ENCODE measurements at regions not wholly inside any gene's neighbourhood (a gene's known extent, or its start where the extent isn't known, plus 50 kb on each side); places are given as distances from the start of the nearest gene placed in this dataset.
"Not testable (repeated sequence)": the region's sequence is repeated elsewhere in the genome, so short reads cannot be mapped to it uniquely, and the experiment has no call there.

DNA sequence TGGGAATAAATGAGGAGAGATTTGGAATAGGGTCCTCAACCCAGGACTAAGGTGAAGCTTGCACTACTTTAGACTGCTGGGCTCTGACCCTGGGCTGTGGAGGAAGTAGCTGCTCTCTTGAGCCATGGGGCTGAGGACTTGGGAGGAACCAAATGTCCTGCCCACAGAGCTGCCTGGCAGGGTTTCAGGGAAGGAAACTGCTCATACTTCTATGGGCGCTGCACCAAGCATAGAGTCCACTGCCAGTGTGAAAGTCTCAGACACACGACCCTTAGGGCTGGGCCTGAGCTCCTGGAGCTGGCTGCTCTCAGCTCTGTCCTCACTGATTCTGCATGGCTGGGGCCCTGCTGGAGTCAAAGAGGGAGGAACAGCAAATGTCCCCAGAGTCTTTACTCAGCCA, 461.7 kb downstream of the RPIA start:
- DNase-seq = not testable (repeated sequence)

DNA sequence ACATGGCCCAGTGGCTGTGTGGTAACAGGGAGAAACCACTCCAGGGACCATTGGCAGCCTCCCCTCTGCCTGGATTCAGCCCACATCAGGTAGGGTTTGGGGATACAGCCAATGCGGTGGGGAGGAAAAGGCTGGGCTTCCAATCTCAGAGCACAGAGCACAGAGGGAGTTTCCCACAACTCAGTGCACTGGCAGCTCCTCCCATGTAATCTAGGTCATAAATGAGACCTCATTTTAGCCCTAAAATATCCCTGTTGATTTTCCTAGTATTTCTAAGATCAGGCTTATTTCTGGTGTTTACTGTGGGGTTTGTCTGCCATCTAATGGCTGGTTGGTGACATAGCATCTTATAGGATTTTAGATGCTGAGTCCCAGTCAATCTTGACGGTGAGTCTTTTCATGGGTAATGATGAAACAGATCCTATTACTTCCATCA, 462.8 kb downstream of the RPIA start:
- DNase-seq = not testable (repeated sequence)

DNA sequence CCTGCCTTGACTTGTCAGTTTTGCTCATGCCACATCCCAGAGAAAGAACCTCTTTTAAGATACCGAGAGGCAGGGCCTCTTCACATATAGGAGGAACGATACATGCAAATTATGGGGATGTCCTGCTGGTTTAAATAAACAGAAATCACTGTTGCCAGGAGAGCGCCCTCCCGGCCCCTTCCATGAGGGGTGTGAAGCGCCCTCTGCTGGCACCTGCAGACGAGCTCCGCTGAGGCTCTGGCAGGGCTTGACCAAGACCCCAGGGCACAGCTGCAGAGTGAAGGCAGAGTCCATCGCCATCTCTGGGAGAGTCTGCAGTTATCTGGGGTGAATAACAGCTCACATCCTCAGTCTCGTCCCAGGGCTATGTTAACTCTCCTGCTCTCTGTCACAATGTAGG, 468.8 kb downstream of the RPIA start:
- DNase-seq = not testable (repeated sequence)

DNA sequence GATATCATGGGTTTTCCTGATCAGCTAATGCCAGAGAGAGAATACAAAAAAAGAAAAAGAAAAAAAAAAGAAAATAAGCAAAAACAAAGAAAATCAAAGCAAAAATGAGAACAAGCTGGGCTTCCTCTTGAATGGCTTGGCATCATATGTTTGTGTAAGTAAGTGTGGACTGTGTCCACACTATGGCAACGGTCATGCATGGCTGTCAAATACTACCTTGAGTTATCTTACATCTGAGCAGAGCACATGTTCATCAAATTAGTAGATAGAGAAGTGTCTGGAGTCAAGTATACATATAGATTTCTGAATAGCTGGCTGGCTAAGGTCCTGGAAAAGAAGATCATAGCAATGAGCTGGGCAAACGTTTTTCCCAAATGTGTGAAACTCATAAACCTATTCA, 470.2 kb downstream of the RPIA start:
- not testable (repeated sequence) for DNase-seq

DNA sequence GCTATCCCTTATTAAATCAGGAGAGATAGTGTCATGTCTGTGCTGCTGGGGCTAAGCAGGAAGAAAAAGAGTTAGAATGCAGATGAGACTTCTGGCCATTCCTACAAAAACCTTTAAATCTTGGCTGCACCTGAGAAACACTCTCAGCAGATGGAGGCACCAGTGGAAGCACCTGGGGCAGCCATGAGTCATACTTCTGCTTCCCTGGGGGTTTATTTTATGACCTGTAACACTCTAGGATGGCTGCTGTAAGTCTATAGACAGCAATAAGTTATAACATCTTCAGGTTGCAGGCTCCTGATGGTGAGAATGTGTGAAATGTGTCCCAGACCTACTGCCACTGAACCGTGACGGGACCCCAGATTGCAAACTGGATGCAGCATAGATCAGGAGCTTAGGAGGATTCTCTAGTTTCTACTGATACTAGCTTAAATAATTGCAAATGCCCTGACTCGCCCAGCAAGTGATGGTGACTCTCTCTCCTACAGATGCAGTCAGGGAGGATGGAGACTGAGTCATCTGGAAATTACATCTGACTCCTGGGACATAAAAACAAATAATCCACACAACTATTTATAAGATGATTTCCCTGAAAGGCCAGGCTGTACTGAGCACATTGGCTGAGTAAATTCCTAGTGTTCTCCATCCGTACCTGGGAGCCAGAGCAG, 479.2 kb downstream of the RPIA start:
- DNase-seq = not testable (repeated sequence)

DNA sequence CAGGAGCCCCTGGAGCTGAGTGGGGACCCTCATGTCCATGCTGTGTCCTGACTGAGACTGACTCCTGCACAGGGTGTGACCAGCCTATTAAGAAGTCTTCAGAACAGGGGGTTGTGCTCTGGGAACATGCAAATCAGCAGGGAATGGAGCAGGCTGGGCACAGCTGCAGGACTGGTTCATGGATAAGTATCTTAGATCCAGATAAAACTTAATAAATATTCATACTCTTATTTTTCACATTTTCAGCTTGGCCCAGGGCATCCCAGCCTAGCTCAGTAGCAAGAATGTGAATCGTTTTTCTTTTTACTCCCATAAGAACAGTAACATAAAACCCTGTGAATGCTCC, 479.7 kb downstream of the RPIA start:
- DNase-seq = not testable (repeated sequence)

DNA sequence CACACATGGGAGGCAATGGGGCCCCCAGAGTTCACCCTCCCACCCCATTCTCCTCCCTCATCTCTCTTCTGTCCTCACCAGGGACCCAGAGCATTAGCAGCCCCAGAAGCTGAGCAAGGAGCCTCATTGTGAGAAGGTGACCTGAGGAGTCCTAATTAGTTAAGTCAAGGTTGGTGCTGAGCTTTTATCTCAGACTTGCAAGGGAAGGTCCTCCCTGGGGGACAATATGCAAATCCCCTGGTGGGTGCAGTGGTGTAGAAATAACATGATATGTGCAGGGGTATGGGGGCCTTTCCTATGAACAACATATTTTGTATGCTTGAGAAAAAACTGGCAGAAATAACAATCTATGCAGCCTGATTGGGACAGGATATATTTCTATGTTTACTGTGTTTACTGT, 485.5 kb downstream of the RPIA start:
- DNase-seq = not testable (repeated sequence)

DNA sequence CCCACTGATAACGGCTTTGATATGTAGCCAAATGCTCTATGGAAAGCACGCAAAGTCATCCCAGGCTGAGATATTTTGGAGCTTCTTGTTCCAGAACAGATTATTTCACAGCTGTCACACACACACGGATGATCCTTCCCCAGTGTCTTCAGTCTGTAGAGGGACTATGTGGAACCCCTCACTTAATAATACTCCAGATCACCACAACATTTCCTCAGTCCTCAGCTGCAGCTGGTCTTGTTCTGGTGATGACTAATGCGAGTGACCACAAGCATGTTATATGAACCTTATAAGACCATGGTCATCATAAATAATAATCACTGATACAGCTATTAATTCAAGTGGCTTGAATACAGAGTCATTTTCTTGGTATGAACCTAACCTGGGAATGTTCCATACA, 490.7 kb downstream of the RPIA start:
- DNase-seq = not testable (repeated sequence)

DNA sequence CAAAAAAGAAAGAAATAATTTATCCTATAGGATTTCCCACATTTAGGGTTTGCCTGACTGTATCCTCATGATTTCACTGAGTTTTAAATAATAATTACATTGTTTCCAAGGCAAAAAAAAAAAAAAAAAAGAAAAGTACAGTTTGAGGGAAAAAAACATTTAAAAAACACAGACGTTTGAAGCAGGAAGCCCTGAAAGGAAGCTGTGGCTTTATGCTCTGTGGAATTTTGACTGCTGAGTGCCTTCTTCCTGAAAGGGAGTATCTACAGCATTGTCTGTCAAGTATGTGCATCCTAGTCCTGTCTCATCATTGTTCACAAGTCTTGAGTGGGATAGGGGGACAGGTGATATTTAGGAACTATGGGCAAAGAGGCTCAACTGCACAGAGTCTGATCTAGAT, 493.3 kb downstream of the RPIA start:
- DNase-seq = not testable (repeated sequence)

DNA sequence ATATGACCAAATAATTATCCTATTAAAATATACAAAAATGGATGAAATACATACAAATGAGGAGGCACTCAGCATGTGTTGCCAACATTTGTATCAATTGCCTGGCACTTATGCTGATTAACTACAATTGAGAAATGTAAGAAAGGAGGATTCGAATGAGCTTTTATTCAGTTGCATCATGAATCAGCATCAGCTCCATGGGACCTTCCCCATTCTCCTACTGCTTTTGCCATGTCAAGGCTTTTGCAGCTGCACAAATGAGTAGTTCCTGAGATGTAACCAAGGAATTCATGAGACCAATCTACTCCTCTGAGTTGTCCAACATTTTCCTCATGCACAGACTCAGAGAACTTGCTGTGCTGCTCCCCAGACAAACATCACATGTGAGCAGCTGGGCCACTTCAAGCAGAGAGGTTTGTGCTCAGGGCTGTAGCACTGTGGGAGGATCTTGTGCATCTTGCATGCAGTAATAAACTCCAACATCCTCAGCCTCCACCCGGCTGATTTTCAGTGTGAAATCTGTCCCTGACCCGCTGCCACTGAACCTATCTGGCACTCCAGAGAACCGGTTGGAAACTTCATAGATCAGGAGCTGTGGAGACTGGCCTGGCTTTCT, 504.3 kb downstream of the RPIA start:
- DNase-seq = not testable (repeated sequence)

DNA sequence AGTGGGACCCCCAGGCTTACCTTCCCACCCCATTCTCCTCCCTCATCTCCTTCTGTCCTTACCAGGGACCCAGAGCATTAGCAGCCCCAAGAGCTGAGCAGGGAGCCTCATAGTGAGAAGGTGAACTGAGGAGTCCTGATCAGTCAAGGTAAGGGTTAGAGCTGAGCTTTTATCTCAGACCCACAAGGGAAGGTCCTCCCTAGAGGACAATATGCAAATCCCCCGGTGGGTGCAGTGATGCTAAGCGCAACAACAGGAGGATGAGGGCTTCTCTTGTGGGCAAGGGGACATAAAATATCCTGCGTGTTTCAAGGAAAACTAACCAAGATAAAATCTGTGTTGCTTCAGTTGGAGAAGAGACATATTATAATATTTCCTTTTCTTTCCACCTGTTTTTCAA, 505.2 kb downstream of the RPIA start:
- DNase-seq = not testable (repeated sequence)

DNA sequence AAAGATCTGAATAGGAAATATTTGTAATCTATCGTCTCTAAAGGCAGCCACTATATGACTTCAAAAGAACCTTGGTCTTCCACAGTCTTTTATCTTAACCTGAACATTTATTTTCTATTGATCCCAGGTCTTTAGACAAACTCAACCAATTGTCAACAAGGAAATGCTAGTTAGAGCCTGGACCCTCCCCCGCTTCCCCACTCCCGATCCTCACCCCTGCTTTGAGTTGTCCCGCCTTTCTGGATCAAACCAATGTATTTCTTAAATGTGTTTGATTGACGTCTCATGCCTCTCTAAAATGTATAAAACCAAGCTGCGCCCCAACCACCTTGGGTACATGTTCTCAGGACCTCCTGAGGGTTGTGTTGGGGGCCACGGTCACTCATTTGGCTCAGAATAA, 506.6 kb downstream of the RPIA start:
- not testable (repeated sequence) for DNase-seq

DNA sequence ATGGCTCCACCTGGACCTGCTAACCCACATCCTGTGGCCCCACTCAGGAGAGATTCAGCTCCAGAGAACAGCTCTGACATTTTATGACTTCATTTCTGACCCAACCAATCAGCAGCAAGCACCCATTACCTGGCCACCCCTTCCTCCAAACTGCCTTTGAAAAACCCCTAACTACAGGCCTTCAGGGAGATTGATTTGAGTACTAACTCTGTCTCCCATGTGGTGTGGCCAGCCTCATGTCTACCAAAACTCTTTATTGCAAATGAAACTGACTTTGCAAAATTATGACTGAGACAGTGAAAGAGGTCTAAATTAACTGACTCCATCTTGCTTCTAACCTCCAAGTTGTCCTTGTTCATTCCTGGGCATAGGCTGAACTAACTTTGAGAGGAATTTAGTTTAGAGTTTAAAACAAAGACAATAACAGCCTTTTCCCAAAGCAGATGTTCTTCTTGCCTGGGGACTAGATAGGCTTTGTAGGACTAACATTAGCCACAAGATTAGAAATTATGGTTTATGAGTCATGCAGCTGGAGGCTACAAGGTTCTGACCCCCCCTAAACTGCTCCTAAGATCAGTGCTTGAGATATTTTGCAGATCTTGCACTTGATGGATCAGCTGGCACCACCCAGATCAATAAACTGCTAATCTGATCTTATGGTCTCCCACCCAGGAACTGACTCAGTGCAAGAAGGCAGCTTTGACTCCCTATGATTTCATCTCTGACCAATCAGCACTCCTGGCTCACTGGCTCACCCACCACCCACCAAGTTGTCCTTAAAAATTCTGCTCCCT, 508.2 kb downstream of the RPIA start:
- DNase-seq = not testable (repeated sequence)

DNA sequence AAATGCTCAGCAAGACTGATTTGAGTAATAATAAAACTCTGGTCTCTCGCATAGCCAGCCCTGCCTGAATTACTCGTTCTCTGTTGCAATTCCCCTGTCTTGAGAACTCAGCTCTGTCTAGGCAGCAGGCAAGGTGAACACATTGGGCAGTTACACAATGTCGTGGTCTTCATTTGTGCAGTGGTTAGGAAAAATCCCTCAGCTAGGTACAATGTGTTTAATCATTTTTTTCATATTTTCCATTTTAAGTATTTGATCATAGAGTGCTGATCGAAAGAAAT, 508.7 kb downstream of the RPIA start:
- DNase-seq = not testable (repeated sequence)

DNA sequence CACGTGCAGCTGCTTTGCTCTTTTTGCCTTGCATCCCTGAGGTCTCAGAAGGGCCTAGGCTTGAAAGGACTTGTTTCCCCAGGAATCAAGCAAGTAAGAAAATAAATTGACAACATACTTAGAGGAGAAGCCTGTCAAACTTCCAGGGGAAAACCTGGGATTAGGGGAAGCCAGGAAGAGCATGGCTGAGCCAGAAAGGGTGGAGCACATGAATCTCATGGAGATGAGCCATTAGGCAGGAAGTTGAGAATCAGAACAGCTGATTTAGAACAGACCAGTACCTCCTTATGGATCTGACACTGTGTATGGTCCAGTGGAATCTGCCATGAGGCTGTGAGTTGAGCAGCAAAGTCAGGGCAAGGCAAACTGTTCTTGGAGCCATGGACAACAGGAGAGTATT, 511.0 kb downstream of the RPIA start:
- DNase-seq = not testable (repeated sequence)

DNA sequence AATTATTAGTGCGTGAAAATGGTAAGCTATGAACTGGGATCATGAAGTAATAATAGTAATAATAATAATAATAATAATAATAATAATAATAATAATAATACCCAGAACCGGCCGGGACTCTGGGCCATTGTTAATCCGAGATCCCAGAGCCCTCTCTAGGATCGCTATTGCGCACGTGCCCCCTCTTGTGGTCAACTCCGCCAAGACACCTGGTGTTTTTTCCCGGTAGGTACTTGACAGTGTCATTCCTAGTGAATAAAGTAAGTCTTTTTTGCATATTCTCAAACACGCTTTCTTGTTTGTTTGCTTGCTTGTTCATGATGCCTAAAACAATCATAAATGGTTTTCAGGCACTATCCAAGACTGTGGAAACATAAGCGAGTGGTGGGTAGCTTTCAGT, 513.7 kb downstream of the RPIA start:
- DNase-seq = peak; percentile 3

DNA sequence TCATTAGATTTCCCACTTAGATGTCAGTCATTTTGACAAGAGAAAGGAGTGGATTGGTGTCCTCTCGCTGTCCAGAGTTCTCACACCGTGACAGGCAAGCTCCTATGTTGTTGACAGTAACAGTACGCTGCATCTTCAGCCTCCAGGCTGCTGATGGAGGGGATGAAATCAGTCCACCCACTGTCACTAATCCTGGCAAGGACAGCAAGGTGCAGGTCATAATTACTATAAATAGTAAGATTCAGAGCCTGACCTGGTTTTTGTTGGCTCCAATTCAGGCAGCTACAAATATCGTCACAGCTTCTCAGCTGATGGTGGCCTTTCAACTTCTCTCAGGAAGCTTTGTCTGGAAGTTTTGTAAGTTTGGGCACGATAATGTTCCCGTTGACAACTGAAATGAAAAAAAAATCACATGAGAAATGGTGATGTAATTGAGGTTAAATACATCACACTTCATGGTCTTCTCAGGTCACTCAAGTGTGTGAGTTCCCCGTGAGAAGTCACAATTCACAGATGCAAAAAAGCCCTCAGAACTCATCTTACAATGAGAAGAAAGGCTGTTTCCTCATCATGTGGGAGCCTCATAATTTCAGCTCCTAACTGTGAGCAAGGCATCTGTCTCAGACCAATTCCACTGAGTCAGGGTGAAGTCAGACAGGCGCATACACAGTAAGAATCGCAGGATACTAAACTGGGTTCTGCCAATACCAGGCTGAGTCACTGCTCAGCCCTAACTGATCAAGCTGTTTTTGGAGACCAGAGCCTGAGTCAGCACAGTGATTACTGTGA, 516.9 kb downstream of the RPIA start:
- peak; percentile 64 for DNase-seq

DNA sequence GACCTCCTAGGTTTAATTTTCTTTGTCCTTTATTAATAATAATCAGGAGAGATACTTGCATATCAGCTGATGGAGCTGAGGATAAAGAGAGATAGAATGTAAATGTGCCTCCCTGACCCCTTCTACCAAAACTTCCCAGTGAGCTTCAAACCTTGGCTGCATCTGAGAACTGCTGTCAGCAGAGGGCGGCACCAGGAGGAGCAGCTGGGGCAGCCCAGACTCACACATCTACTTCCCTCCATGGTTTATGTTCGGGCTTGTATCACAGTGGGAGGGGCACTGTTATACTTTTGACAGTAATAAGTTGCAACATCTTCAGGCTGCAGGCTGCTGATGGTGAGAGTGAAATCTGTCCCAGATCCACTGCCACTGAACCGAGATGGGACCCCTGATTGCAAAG, 521.7 kb downstream of the RPIA start:
- DNase-seq = peak; percentile 12

DNA sequence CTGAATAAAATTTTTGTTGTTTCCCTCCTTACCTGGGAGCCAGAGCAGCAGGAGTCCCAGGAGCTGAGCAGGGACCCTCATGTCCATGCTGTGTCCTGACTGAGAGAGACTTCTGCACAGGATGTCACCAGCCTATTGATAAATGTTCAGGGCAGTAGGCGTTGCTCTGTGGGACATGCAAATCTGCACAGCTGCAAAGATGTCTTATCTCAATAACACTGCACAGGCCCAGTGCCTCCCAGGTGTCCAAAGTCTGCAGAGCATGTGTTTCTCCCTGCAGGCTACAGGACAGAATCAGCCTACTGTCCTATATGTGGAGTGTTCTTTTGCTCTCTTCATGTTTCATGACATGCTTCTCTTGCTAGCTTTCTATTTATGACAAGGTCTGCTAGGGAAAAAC, 522.3 kb downstream of the RPIA start:
- DNase-seq = not testable (repeated sequence)

DNA sequence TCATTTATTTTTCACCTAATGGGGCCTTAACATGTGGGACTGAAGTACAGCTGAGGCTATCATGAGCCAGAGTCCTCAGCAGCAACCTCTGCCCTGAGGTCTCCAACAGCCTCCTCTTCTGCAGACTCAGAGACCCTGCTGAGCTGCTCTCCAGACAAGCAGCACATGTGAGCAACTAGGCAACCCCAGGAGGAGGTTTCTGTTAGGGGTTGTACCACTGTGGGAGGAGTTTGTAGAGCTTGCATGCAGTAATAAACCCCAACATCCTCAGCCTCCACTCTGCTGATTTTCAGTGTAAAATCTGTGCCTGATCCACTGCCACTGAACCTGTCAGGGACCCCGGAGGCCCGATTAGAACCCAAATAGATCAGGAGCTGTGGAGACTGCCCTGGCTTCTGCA, 530.0 kb downstream of the RPIA start:
- not testable (repeated sequence) for DNase-seq

DNA sequence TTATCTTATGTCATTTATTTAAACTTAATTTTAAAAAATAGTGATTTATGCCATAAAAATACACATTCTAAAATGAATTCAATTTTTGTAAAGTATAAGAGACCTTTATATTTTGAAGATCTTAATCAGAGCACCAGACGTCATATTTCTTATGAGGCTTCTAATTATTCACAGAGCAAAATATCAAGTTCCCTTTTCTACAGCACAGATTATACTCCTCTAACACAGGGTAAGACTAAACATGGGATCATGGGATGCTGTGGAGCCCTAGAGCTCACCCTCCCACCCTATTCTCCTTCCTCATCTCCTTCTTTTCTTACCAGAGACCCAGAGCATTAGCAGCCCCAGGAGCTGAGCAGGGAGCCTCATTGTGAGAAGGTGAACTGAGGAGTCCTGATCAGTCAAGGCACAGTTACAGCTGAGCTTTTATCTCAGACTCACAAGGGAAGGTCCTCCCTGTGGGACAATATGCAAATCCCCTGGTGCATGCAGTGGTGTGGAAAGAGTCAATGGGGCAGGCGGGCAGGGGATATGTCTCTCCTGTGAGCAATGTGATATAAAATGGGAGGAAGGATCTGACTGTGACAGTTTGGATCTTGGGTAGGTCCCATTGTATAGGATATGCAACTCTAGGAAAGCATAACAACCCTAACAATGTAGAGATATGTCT, 530.7 kb downstream of the RPIA start:
- DNase-seq = not testable (repeated sequence)

DNA sequence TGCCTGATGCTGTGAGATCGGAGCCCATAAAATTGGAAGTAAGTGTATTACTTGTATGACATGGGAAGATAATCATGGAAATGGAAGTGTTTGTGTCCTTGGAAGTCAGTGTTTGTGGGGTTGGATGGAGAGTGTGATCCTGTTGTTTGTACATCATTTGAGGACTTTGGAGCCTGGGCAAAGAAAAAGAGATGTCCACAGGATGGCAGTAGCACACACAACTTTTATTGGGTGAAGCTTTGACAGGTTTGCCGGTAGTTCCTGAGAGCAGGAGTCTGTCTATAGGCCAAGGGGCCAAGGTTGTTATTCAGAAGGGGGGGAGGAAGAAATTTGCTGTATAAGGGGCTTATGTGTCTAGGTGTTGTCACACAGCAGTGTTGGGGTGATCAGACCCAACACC, 533.3 kb downstream of the RPIA start:
- DNase-seq = not testable (repeated sequence)

DNA sequence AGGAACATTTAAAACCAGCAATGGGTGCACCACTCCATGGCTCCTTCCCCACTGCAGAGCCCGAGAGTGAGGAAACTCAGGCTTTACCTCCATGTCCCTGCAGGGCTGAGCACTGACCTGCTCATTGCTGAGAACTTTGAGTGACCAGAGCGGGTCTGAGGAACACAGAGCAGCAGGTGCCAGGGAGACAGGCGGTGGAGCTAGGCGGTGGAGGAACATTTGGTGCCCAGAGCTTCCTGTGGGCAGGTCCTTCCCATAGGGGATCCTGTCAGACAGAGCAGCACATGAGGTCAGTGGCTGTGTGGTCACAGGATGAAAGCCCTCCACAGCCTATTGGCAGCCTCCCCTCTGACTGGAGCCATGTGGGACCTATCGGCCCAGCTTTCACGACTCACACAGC, 538.5 kb downstream of the RPIA start:
- not testable (repeated sequence) for DNase-seq

Measured in fibroblast of skin of scalp (primary cell).